Colonic mucosa (tissue), 4 donors: ENCODE measurements at regions not wholly inside any gene's neighbourhood (a gene's known extent, or its start where the extent isn't known, plus 50 kb on each side); places are given as distances from the start of the nearest gene placed in this dataset.

Source experiments
- DNase-seq: peaks from one replicate; pipeline ENCODE4 v3.0.0-alpha.2; 2020
- H3K27ac ChIP-seq: fragments of 200-600 bp; one replicate; pipeline ENCODE4 v1.8.0; 2021
- H3K27me3 ChIP-seq: fragments of 200-600 bp; one replicate; pipeline ENCODE4 v1.8.0; 2021
- H3K36me3 ChIP-seq: fragments of 200-600 bp; one replicate; pipeline ENCODE4 v1.8.0; 2021
- H3K4me1 ChIP-seq: fragments of 200-600 bp; one replicate; pipeline ENCODE4 v1.8.0; 2021; ENCODE audit warnings: mild to moderate bottlenecking
- H3K4me3 ChIP-seq: fragments of 200-600 bp; one replicate; pipeline ENCODE4 v1.8.0; 2021
- H3K9ac ChIP-seq, 2 donors: one replicate each; pipeline ENCODE4 v1.7.0; 2013; ENCODE audit warnings: control low read depth in 2 of 2, low read depth in 2 of 2, low read length in 2 of 2
- H3K9me3 ChIP-seq: fragments of 200-600 bp; one replicate; pipeline ENCODE4 v1.8.0; 2021
- CTCF ChIP-seq: fragments of 200-600 bp; IDR thresholded peaks from one replicate; pipeline ENCODE4 v1.8.0; 2022; ENCODE audit warnings: antibody characterized with exemption, mild to moderate bottlenecking
- intact Hi-C: fragments of 100-400 bp; cut with DNase I; formaldehyde crosslinking; loops from one replicate; pipeline ENCODE4 v1.14.1; 2022
- donor health status: healthy.
- donor health status: DM: no; HTN: no; CAD: no.
- donor health status: DM: no; HTN: no; CAD: no.

- Histone ChIP-seq H3K9me3 (no peaks in the 10 kb centered on the region), H3K27me3 (no peaks in the 10 kb centered on the region), H3K4me1 (no peaks in the 10 kb centered on the region), H3K4me3 (no peak overlapping the region), H3K36me3 (no peaks in the 10 kb centered on the region), H3K9ac (no peak overlapping the region), H3K27ac (no peak overlapping the region)
- no peak for TF ChIP-seq CTCF
- DNase-seq, result no peak
- intact Hi-C loops, result no loop called here
Observed at GRCh38 chr21:35417762-35418161, 368.7 kb upstream of the RUNX1 start.

- intact Hi-C loops, result no loop called here
- Histone ChIP-seq H3K9ac (no peak overlapping the region), H3K4me1 (no peaks in the 10 kb centered on the region), H3K4me3 (no peak overlapping the region), H3K9me3 (no peaks in the 10 kb centered on the region), H3K27me3 (no peaks in the 10 kb centered on the region), H3K36me3 (no peaks in the 10 kb centered on the region), H3K27ac (no peak overlapping the region)
- TF ChIP-seq CTCF, result no peak
- DNase-seq, result no peak
Observed at GRCh38 chr21:35416866-35417489, 367.9 kb upstream of the RUNX1 start.

- H3K27me3 ChIP-seq, result no peaks in the 10 kb centered on the region
- DNase-seq, result no peak
Observed at GRCh38 chr21:35414507-35415139, 365.5 kb upstream of the RUNX1 start.

GRCh38 chr21:35414056-35414455 lies 365.0 kb upstream of the RUNX1 start:
- Histone ChIP-seq H3K27me3 (no peaks in the 10 kb centered on the region), H3K9me3 (no peaks in the 10 kb centered on the region), H3K4me3 (no peak overlapping the region), H3K9ac (no peak overlapping the region), H3K4me1 (no peaks in the 10 kb centered on the region), H3K27ac (no peak overlapping the region), H3K36me3 (no peaks in the 10 kb centered on the region)
- TF ChIP-seq CTCF, result no peak
- intact Hi-C loops, result no loop called here
- DNase-seq, result no peak

More at GRCh38 chr21:35414507-35415139, 365.5 kb upstream of the RUNX1 start:
- no peaks in the 10 kb centered on the region for H3K36me3 ChIP-seq
- H3K9ac ChIP-seq, result no peak overlapping the region
- H3K9me3 ChIP-seq, result no peaks in the 10 kb centered on the region
- intact Hi-C loops, result no loop called here
- no peak overlapping the region for H3K27ac ChIP-seq
- no peak overlapping the region for H3K4me3 ChIP-seq
- no peak for TF ChIP-seq CTCF
- no peaks in the 10 kb centered on the region for H3K4me1 ChIP-seq

- intact Hi-C loops, result no loop called here
Observed at GRCh38 chr21:35412231-35412630, 363.1 kb upstream of the RUNX1 start.

More at GRCh38 chr21:35412231-35412630, 363.1 kb upstream of the RUNX1 start:
- H3K9me3 ChIP-seq, result no peaks in the 10 kb centered on the region
- DNase-seq, result no peak
- no peak overlapping the region for H3K4me3 ChIP-seq
- H3K27me3 ChIP-seq, result no peaks in the 10 kb centered on the region
- H3K36me3 ChIP-seq, result no peaks in the 10 kb centered on the region
- TF ChIP-seq CTCF, result no peak
- no peak overlapping the region for H3K27ac ChIP-seq
- H3K4me1 ChIP-seq, result no peaks in the 10 kb centered on the region
- no peak overlapping the region for H3K9ac ChIP-seq
